Panc1 (cell line): ENCODE measurements at regions not wholly inside any gene's neighbourhood (a gene's known extent, or its start where the extent isn't known, plus 50 kb on each side); places are given as distances from the start of the nearest gene placed in this dataset.

Source experiments
- ATAC-seq: fragments of 200-7000 bp; cut with Tn5 transposase; 2 replicates; pipeline ENCODE4 v1.9.1; 2020; ENCODE audit warnings: mild to moderate bottlenecking, moderate library complexity
- BruUV-seq: library from RNA; stranded (reverse); fragments of 400-500 nt; replicated peaks from 2 replicates; lab custom pipeline; 2021; lab: Mats Ljungman, UMichigan
- CTCF ChIA-PET: fragments of 300-600 bp; sonication (Branson Sonifier 250); formaldehyde crosslinking; loops from one replicate; lab custom pipeline; 2022; ENCODE audit warnings: antibody characterized with exemption; lab: Charles Lee
- POLR2A ChIA-PET: fragments of 300-600 bp; sonication (Branson Sonifier 250); formaldehyde crosslinking; loops from one replicate; lab custom pipeline; 2022; ENCODE audit warnings: antibody characterized with exemption; lab: Charles Lee
- DNase-seq: peaks from one replicate; pipeline ENCODE4 v3.0.0-alpha.2; 2010; ENCODE audit warnings: low read depth, low spot score
- H3K27ac ChIP-seq: 2 replicates; pipeline ENCODE4 v1.5.1; 2011; ENCODE audit warnings: mild to moderate bottlenecking, low read length, inconsistent platforms
- H3K27me3 ChIP-seq: fragments of 200-500 bp; sonication (Bioruptor generic); 2 replicates; pipeline ENCODE4 v1.6.0; 2014; ENCODE audit warnings: low read length, inconsistent platforms; ENCODE audit not compliant: control insufficient read depth, insufficient read depth
- H3K36me3 ChIP-seq: fragments of 200-500 bp; sonication (Bioruptor generic); 2 replicates; pipeline ENCODE4 v1.5.1; 2014; ENCODE audit warnings: inconsistent platforms, mild to moderate bottlenecking, low read length, moderate library complexity; ENCODE audit not compliant: control insufficient read depth, insufficient read depth
- H3K4me1 ChIP-seq: 2 replicates; pipeline ENCODE4 v1.5.1; 2011; ENCODE audit warnings: inconsistent platforms, mild to moderate bottlenecking, low read length, moderate library complexity; ENCODE audit not compliant: control insufficient read depth, insufficient read depth
- H3K4me3 ChIP-seq, 2 experiments: 2 replicates each; pipeline ENCODE4 v1.5.1; 2011 to 2012; ENCODE audit warnings: low read depth in 2 of 2, low read length in 2 of 2, mild to moderate bottlenecking in 2 of 2, inconsistent platforms in 1 of 2, moderate library complexity in 1 of 2
- H3K9me3 ChIP-seq: fragments of 200-500 bp; sonication (Bioruptor generic); 2 replicates; pipeline ENCODE4 v1.5.1; 2014; ENCODE audit warnings: low read depth, mild to moderate bottlenecking, inconsistent platforms, low read length, moderate library complexity; ENCODE audit not compliant: control insufficient read depth, insufficient read depth
- CTCF ChIP-seq: fragments of 450-650 bp; IDR thresholded peaks from 2 replicates; pipeline ENCODE4 v1.5.1; 2017; ENCODE audit warnings: mild to moderate bottlenecking
- POLR2AphosphoS5 ChIP-seq: IDR thresholded peaks from 2 replicates; pipeline ENCODE4 v1.6.1; 2012; ENCODE audit warnings: mild to moderate bottlenecking, low read depth, low read length, moderate library complexity
- REST ChIP-seq, 2 experiments: IDR thresholded peaks; 2 replicates each; pipeline ENCODE4 v1.6.1; 2011 to 2012; ENCODE audit warnings: low read depth in 2 of 2, control low read depth in 1 of 2, low read length in 1 of 2, mild to moderate bottlenecking in 1 of 2, moderate library complexity in 1 of 2; ENCODE audit not compliant: insufficient read depth in 1 of 2
- SIN3A ChIP-seq: IDR thresholded peaks from 2 replicates; pipeline ENCODE4 v1.6.1; 2012; ENCODE audit warnings: low read depth, mild to moderate bottlenecking, low read length, moderate library complexity, borderline replicate concordance; ENCODE audit not compliant: insufficient read depth
- TCF7L2 ChIP-seq: IDR thresholded peaks from 2 replicates; pipeline ENCODE4 v1.6.1; 2011; ENCODE audit warnings: mild to moderate bottlenecking, low read depth, low read length, inconsistent platforms
- in situ Hi-C: cut with HindIII; loops from 2 replicates; pipeline ENCODE4 v1.10.0; 2016; ENCODE audit warnings: low sequenced_read_pairs, low pct_unique_long_range_greater_than_20kb
- intact Hi-C: fragments of 100-400 bp; cut with micrococcal nuclease; formaldehyde crosslinking; loops from one replicate; pipeline ENCODE4 v1.10.0; 2022; ENCODE audit not compliant: unreplicated experiment

- in situ Hi-C loops (no loop called here), intact Hi-C loops (no loop called here)
- Histone ChIP-seq H3K27me3 (no peaks in the 10 kb centered on the region), H3K4me3 (no peak overlapping the region), H3K36me3 (no peaks in the 10 kb centered on the region), H3K4me1 (no peaks in the 10 kb centered on the region), H3K9me3 (no peaks in the 10 kb centered on the region), H3K27ac (no peak overlapping the region)
- CTCF ChIA-PET = no interaction called here
- TF ChIP-seq TCF7L2 (no peak), REST (IDR thresholded peaks at IDR 0.05; ENCODE audit: insufficient read depth in 1 of 2, low read depth in 2 of 2, low read length in 1 of 2) (no peak), SIN3A (no peak), POLR2AphosphoS5 (no peak), CTCF (no peak)
- ATAC-seq = no peak
- no peak for DNase-seq
- BruUV-seq = no TSS peak
- POLR2A ChIA-PET = no interaction called here
Observed at GRCh38 chr16:25575363-25575762, 116.4 kb upstream of the HS3ST4 start.

- TF ChIP-seq CTCF = no peak
- TF ChIP-seq REST (IDR thresholded peaks at IDR 0.05; ENCODE audit: insufficient read depth in 1 of 2, low read depth in 2 of 2, low read length in 1 of 2) = no peak
- no peak for TF ChIP-seq TCF7L2
- Histone ChIP-seq H3K4me1 (no peaks in the 10 kb centered on the region), H3K4me3 (no peak overlapping the region), H3K27ac (no peak overlapping the region), H3K36me3 (no peaks in the 10 kb centered on the region), H3K27me3 (no peaks in the 10 kb centered on the region), H3K9me3 (no peaks in the 10 kb centered on the region)
- no peak for ATAC-seq
- in situ Hi-C loops (no loop called here), intact Hi-C loops (no loop called here)
- POLR2A ChIA-PET = no interaction called here
- BruUV-seq = no TSS peak
- DNase-seq = no peak
- CTCF ChIA-PET = no interaction called here
Observed at GRCh38 chr16:25571712-25572111, 120.0 kb upstream of the HS3ST4 start.
